HEK293 (cell line): ENCODE measurements at regions not wholly inside any gene's neighbourhood (a gene's known extent, or its start where the extent isn't known, plus 50 kb on each side); places are given as distances from the start of the nearest gene placed in this dataset.

Experiments
- CTCF ChIA-PET: fragments of 350-600 bp; formaldehyde crosslinking; extraction: SDS; loops from one replicate; lab custom pipeline; 2021; ENCODE audit warnings: antibody characterized with exemption; lab: Yijun Ruan, JAX
- POLR2A ChIA-PET: fragments of 300-600 bp; formaldehyde crosslinking; extraction: SDS; loops from one replicate; lab custom pipeline; 2020; ENCODE audit warnings: antibody characterized with exemption, inconsistent platforms; lab: Yijun Ruan, JAX
- H3K27ac ChIP-seq: fragments of 200-500 bp; sonication (Bioruptor generic); 2 replicates; pipeline ENCODE4 v1.5.1; 2014; ENCODE audit warnings: low read depth, low read length, control low read depth, inconsistent platforms; ENCODE audit errors: extremely low read depth
- H3K36me3 ChIP-seq, 2 experiments: fragments of 200-500 bp in 1 of 2; sonication (Bioruptor generic) in 1 of 2; 1 replicate in 1 of 2; 2 replicates in 1 of 2; pipeline ENCODE4 v1.5.1; 2014 to 2017; ENCODE audit warnings: inconsistent platforms in 2 of 2, low read length in 2 of 2; ENCODE audit not compliant: control insufficient read depth in 2 of 2, insufficient read depth in 1 of 2
- H3K4me1 ChIP-seq: fragments of 200-500 bp; sonication (Bioruptor generic); 2 replicates; pipeline ENCODE4 v1.5.1; 2014; ENCODE audit warnings: mild to moderate bottlenecking, low read length, inconsistent platforms; ENCODE audit not compliant: control insufficient read depth, insufficient read depth
- H3K4me3 ChIP-seq: 2 replicates; pipeline ENCODE4 v1.5.1; 2011; ENCODE audit warnings: low read depth, mild to moderate bottlenecking, control low read depth, low read length, moderate library complexity
- H3K9me3 ChIP-seq: fragments of 200-500 bp; sonication (Bioruptor generic); 2 replicates; pipeline ENCODE4 v1.5.1; 2014; ENCODE audit warnings: low read depth, low read length, inconsistent platforms; ENCODE audit not compliant: control insufficient read depth, insufficient read depth
- ATF2 ChIP-seq: fragments of 450-650 bp; formaldehyde crosslinking; IDR thresholded peaks from 2 replicates; pipeline ENCODE4 v1.5.1; 2016; ENCODE audit warnings: missing biosample characterization, missing genetic modification characterization, low read depth
- HOXD13 ChIP-seq: sonication (generic); formaldehyde crosslinking; IDR thresholded peaks from 2 replicates; pipeline ENCODE4 v1.8.0; 2022; ENCODE audit warnings: missing genetic modification reagents, borderline replicate concordance
- IKZF3 ChIP-seq: fragments of 450-650 bp; IDR thresholded peaks from 2 replicates; pipeline ENCODE4 v1.5.0; 2018; ENCODE audit warnings: missing biosample characterization, mild to moderate bottlenecking, missing genetic modification characterization, moderate library complexity
- KLF1 ChIP-seq: fragments of 450-650 bp; formaldehyde crosslinking; IDR thresholded peaks from 2 replicates; pipeline ENCODE4 v1.5.1; 2016; ENCODE audit warnings: missing biosample characterization, missing genetic modification characterization
- KLF16 ChIP-seq: fragments of 450-650 bp; formaldehyde crosslinking; IDR thresholded peaks from 2 replicates; pipeline ENCODE4 v1.5.1; 2017; ENCODE audit warnings: missing biosample characterization, missing genetic modification characterization
- PRDM2 ChIP-seq: fragments of 450-650 bp; formaldehyde crosslinking; IDR thresholded peaks from 2 replicates; pipeline ENCODE4 v1.5.1; 2016; ENCODE audit warnings: missing biosample characterization, missing genetic modification characterization, borderline replicate concordance
- REST ChIP-seq: fragments of 450-650 bp; formaldehyde crosslinking; IDR thresholded peaks from 2 replicates; pipeline ENCODE4 v1.5.1; 2016; ENCODE audit warnings: missing biosample characterization, missing genetic modification characterization
- ZNF114 ChIP-seq: fragments of 450-650 bp; formaldehyde crosslinking; IDR thresholded peaks from 2 replicates; pipeline ENCODE4 v1.5.0; 2017; ENCODE audit warnings: missing biosample characterization, missing genetic modification characterization
- ZNF311 ChIP-seq: fragments of 450-650 bp; formaldehyde crosslinking; IDR thresholded peaks from 2 replicates; pipeline ENCODE4 v1.5.1; 2017; ENCODE audit warnings: missing biosample characterization, missing genetic modification characterization, borderline replicate concordance
- ZNF704 ChIP-seq: fragments of 450-650 bp; formaldehyde crosslinking; IDR thresholded peaks from 2 replicates; pipeline ENCODE4 v1.5.1; 2016; ENCODE audit warnings: missing biosample characterization, missing genetic modification characterization
- TF ChIP-seq, protein P1 (sequence below): fragments of 450-650 bp; formaldehyde crosslinking; IDR thresholded peaks from 2 replicates; pipeline ENCODE4 v1.5.1; 2016; ENCODE audit warnings: missing biosample characterization, missing genetic modification characterization
- TF ChIP-seq, protein P2 (sequence below): fragments of 450-650 bp; formaldehyde crosslinking; IDR thresholded peaks from 2 replicates; pipeline ENCODE4 v1.5.1; 2016; ENCODE audit warnings: missing biosample characterization, missing genetic modification characterization

DNA sequence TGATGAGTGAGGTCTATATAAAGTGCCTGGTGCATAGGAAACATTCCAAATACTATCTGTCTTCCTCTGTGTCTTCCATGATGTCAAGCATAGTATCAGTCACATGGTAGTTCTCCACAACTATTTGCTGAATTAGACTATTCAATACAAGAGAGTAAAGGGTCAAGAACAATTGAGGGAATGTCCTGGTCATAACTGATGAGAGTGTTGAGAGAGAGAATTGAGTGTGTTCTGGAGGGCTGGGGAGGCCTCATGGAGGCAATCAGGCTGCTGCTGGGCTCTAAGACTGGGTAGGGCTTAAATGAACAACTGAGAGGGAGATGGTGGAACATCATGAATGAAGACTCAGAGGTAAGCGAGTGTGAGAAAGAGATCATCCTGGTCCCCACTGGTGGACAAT is 433.7 kb upstream of the ONECUT1 start:
- no peaks in the 10 kb centered on the region for H3K9me3 ChIP-seq
- H3K27ac ChIP-seq, result no peak overlapping the region
- ChIA-PET POLR2A (no interaction called here), CTCF (no interaction called here)
- no peaks in the 10 kb centered on the region for H3K4me1 ChIP-seq
- no peaks in the 10 kb centered on the region for H3K36me3 ChIP-seq
- TF ChIP-seq PRDM2 (tag by site-specific recombination) (no peak), HOXD13 (no peak), KLF1 (no peak), KLF16 (tag by site-specific recombination) (no peak), ZNF114 (no peak), ZNF311 (tag by site-specific recombination) (no peak), ATF2 (no peak), ZNF704 (no peak), IKZF3 (tag by site-specific recombination) (no peak), REST (tag by site-specific recombination) (no peak)
- TF ChIP-seq, protein P1, sequence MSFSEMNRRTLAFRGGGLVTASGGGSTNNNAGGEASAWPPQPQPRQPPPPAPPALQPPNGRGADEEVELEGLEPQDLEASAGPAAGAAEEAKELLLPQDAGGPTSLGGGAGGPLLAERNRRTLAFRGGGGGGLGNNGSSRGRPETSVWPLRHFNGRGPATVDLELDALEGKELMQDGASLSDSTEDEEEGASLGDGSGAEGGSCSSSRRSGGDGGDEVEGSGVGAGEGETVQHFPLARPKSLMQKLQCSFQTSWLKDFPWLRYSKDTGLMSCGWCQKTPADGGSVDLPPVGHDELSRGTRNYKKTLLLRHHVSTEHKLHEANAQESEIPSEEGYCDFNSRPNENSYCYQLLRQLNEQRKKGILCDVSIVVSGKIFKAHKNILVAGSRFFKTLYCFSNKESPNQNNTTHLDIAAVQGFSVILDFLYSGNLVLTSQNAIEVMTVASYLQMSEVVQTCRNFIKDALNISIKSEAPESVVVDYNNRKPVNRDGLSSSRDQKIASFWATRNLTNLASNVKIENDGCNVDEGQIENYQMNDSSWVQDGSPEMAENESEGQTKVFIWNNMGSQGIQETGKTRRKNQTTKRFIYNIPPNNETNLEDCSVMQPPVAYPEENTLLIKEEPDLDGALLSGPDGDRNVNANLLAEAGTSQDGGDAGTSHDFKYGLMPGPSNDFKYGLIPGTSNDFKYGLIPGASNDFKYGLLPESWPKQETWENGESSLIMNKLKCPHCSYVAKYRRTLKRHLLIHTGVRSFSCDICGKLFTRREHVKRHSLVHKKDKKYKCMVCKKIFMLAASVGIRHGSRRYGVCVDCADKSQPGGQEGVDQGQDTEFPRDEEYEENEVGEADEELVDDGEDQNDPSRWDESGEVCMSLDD (tag by site-specific recombination), result no peak
- TF ChIP-seq, protein P2, sequence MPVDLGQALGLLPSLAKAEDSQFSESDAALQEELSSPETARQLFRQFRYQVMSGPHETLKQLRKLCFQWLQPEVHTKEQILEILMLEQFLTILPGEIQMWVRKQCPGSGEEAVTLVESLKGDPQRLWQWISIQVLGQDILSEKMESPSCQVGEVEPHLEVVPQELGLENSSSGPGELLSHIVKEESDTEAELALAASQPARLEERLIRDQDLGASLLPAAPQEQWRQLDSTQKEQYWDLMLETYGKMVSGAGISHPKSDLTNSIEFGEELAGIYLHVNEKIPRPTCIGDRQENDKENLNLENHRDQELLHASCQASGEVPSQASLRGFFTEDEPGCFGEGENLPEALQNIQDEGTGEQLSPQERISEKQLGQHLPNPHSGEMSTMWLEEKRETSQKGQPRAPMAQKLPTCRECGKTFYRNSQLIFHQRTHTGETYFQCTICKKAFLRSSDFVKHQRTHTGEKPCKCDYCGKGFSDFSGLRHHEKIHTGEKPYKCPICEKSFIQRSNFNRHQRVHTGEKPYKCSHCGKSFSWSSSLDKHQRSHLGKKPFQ (tag by site-specific recombination), result no peak
- no peak overlapping the region for H3K4me3 ChIP-seq
